Kidney (tissue), 13 donors: ENCODE measurements at regions not wholly inside any gene's neighbourhood (a gene's known extent, or its start where the extent isn't known, plus 50 kb on each side); places are given as distances from the start of the nearest gene placed in this dataset.

Source experiments
- DNase-seq, 5 donors: peaks; one replicate each; pipeline ENCODE4 v3.0.0-alpha.2; 2013 to 2020
- FAIRE-seq: peaks from 2 replicates; lab custom pipeline; 2012; peaks lifted over from hg19 to GRCh38; lab: Jason Lieb, UNC
- H3K27ac ChIP-seq, 2 donors: one replicate each; pipeline ENCODE4 v1.7.0; 2013; ENCODE audit warnings: low read depth in 2 of 2, low read length in 2 of 2, inconsistent platforms in 1 of 2
- H3K27me3 ChIP-seq: one replicate; pipeline ENCODE4 v1.7.1; 2013; ENCODE audit warnings: low read length, inconsistent platforms; ENCODE audit not compliant: control insufficient read depth, insufficient read depth
- H3K36me3 ChIP-seq, 3 donors: one replicate each; pipeline versions ENCODE4 v1.7.0 to v1.7.1; 2013; ENCODE audit warnings: low read length in 3 of 3, control low read depth in 1 of 3, inconsistent platforms in 1 of 3; ENCODE audit not compliant: insufficient read depth in 3 of 3, control insufficient read depth in 2 of 3
- H3K4me1 ChIP-seq, 3 donors: one replicate each; pipeline versions ENCODE4 v1.7.0 to v1.7.1; 2013; ENCODE audit warnings: low read length in 3 of 3, inconsistent platforms in 1 of 3, low read depth in 1 of 3; ENCODE audit not compliant: control insufficient read depth in 2 of 3, insufficient read depth in 2 of 3
- H3K4me3 ChIP-seq, 3 donors: one replicate each; pipeline versions ENCODE4 v1.7.0 to v1.8.1; 2013; ENCODE audit warnings: low read length in 3 of 3, control low read depth in 1 of 3, inconsistent platforms in 1 of 3
- H3K9ac ChIP-seq, 3 donors: one replicate each; pipeline versions ENCODE4 v1.7.0 to v1.7.1; 2013; ENCODE audit warnings: low read length in 3 of 3, control low read depth in 1 of 3, inconsistent platforms in 1 of 3
- H3K9me3 ChIP-seq, 3 donors: one replicate each; pipeline versions ENCODE4 v1.7.0 to v1.7.1; 2013; ENCODE audit warnings: low read length in 3 of 3, control low read depth in 1 of 3, inconsistent platforms in 1 of 3; ENCODE audit not compliant: control insufficient read depth in 2 of 3, insufficient read depth in 1 of 3
- CTCF ChIP-seq: IDR thresholded peaks from 3 replicates; pipeline ENCODE4 v1.5.1; 2012; ENCODE audit warnings: mild to moderate bottlenecking, moderate library complexity, borderline replicate concordance; ENCODE audit not compliant: insufficient read depth; ENCODE audit errors: extremely low read depth
- intact Hi-C: fragments of 100-400 bp; cut with DNase I; formaldehyde crosslinking; loops from one replicate; pipeline ENCODE4 v1.11.1; 2022
- donor health status: control.
- donor health status: control.
- donor health status: control.
- donor health status: control.
- donor health status: control.
- donor health status: DM: yes; HTN: yes; CAD: no.
- donor health status: Normal renal cell carcinoma (clear cell type).

DNA sequence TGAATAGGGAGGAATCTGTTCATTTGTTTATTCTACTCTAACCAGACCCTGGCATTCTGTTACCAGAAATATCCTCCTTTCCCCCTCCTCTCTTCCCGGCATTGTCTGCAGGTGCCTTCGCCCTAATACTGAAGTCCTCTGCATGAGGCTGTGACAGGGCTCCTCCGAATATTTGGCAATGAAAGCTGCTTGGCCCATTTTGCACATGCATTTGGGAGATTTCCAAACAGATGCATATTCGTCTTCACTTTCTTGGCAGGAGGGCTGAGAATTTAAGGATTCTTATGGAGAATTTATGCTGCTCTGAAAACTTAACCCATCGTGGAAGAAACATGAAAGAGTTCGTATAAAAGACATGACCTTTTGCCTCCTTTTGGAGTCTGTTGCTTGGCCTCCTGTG lies 484.0 kb downstream of the ZNF608 start:
- Histone ChIP-seq H3K27ac (no peak overlapping the region), H3K9ac (no peak overlapping the region), H3K4me1 (no peaks in the 10 kb centered on the region), H3K36me3 (no peaks in the 10 kb centered on the region), H3K9me3 (no peaks in the 10 kb centered on the region), H3K27me3 (no peaks in the 10 kb centered on the region), H3K4me3 (no peak overlapping the region)
- DNase-seq (peak in 1 of 5 donors; percentile 22), FAIRE-seq (no peak)
- TF ChIP-seq CTCF: no peak
- intact Hi-C loops: no loop called here

- Histone ChIP-seq H3K4me3 (no peak overlapping the region), H3K9me3 (no peaks in the 10 kb centered on the region), H3K27ac (no peak overlapping the region), H3K4me1 (no peaks in the 10 kb centered on the region), H3K9ac (no peak overlapping the region), H3K27me3 (no peaks in the 10 kb centered on the region), H3K36me3 (no peaks in the 10 kb centered on the region)
- DNase-seq (no peak), FAIRE-seq (no peak)
- TF ChIP-seq CTCF: no peak
- intact Hi-C loops: no loop called here
Observed at GRCh38 chr5:124261848-124262247, 484.6 kb downstream of the ZNF608 start.

GRCh38 chr5:124260921-124261515 lies 485.4 kb downstream of the ZNF608 start:
- DNase-seq (no peak), FAIRE-seq (no peak)
- Histone ChIP-seq H3K27ac (no peak overlapping the region), H3K9me3 (no peaks in the 10 kb centered on the region), H3K36me3 (no peaks in the 10 kb centered on the region), H3K9ac (no peak overlapping the region), H3K27me3 (no peaks in the 10 kb centered on the region), H3K4me3 (no peak overlapping the region), H3K4me1 (no peaks in the 10 kb centered on the region)
- intact Hi-C loops: no loop called here
- TF ChIP-seq CTCF: no peak

GRCh38 chr5:124259017-124259416 lies 487.4 kb downstream of the ZNF608 start:
- intact Hi-C loops: no loop called here
- no peaks in the 10 kb centered on the region for H3K9me3 ChIP-seq
- H3K27ac ChIP-seq: no peak overlapping the region
- FAIRE-seq: no peak
- H3K27me3 ChIP-seq: no peaks in the 10 kb centered on the region
- no peak for DNase-seq
- no peaks in the 10 kb centered on the region for H3K4me1 ChIP-seq
- H3K36me3 ChIP-seq: no peaks in the 10 kb centered on the region
- no peak overlapping the region for H3K4me3 ChIP-seq
- no peak for TF ChIP-seq CTCF
- H3K9ac ChIP-seq: no peak overlapping the region
